Kidney glomerular epithelial cell (primary cell): ENCODE measurements at regions not wholly inside any gene's neighbourhood (a gene's known extent, or its start where the extent isn't known, plus 50 kb on each side); places are given as distances from the start of the nearest gene placed in this dataset.

ENCODE experiments used
- DNase-seq: peaks from one replicate; lab custom pipeline; 2025; lab: John Stamatoyannopoulos, UW

- DNase-seq: peak; percentile 32
These were observed 103.8 kb downstream of the LYPLAL1 start for GRCh38 chr1:219277304-219278105.

- no peak for DNase-seq
These were observed 102.5 kb downstream of the LYPLAL1 start for GRCh38 chr1:219276049-219276738.

- no peak for DNase-seq
These were observed 99.5 kb downstream of the LYPLAL1 start for GRCh38 chr1:219273088-219273686.

- no peak for DNase-seq
These were observed 98.3 kb downstream of the LYPLAL1 start for GRCh38 chr1:219271818-219272535.

- DNase-seq: no peak
These were observed 95.5 kb downstream of the LYPLAL1 start for GRCh38 chr1:219269171-219269570.

GRCh38 chr1:219266524-219266923, 92.8 kb downstream of the LYPLAL1 start:
- DNase-seq: no peak

GRCh38 chr1:219265026-219265515, 91.4 kb downstream of the LYPLAL1 start:
- no peak for DNase-seq

GRCh38 chr1:219264561-219264960, 90.9 kb downstream of the LYPLAL1 start:
- DNase-seq: peak; percentile 33
